GM23248 (cell line): ENCODE measurements at regions not wholly inside any gene's neighbourhood (a gene's known extent, or its start where the extent isn't known, plus 50 kb on each side); places are given as distances from the start of the nearest gene placed in this dataset.

ENCODE experiments used
- DNase-seq: peaks from one replicate; pipeline ENCODE4 v3.0.0-alpha.2; 2015
- H2AFZ ChIP-seq: fragments of 200-600 bp; sonication (generic); 2 replicates; pipeline ENCODE4 v1.6.1; 2016; ENCODE audit warnings: antibody characterized with exemption
- H3F3A ChIP-seq: fragments of 200-600 bp; sonication (generic); 2 replicates; pipeline ENCODE4 v1.6.1; 2016; ENCODE audit warnings: mild to moderate bottlenecking, antibody characterized with exemption, mixed run types; ENCODE audit not compliant: insufficient read depth
- H3K27ac ChIP-seq: fragments of 200-600 bp; sonication (generic); 2 replicates; pipeline ENCODE4 v1.5.1; 2016; ENCODE audit warnings: mild to moderate bottlenecking
- H3K27me3 ChIP-seq: fragments of 200-600 bp; sonication (generic); replicated peaks from 2 replicates; pipeline ENCODE4 v1.6.1; 2016; ENCODE audit warnings: mild to moderate bottlenecking; ENCODE audit not compliant: insufficient read depth
- H3K36me3 ChIP-seq: fragments of 200-600 bp; sonication (generic); 2 replicates; pipeline ENCODE4 v1.6.1; 2016; ENCODE audit warnings: low read depth, mild to moderate bottlenecking
- H3K4me1 ChIP-seq: fragments of 200-600 bp; sonication (generic); 2 replicates; pipeline ENCODE4 v1.6.1; 2016; ENCODE audit warnings: mild to moderate bottlenecking; ENCODE audit not compliant: insufficient read depth
- H3K4me2 ChIP-seq: fragments of 200-600 bp; sonication (generic); one replicate; pipeline ENCODE4 v1.6.1; 2016; ENCODE audit warnings: mild to moderate bottlenecking; ENCODE audit not compliant: unreplicated experiment
- H3K4me3 ChIP-seq: fragments of 200-600 bp; sonication (generic); 2 replicates; pipeline ENCODE4 v1.5.1; 2016; ENCODE audit warnings: mild to moderate bottlenecking
- H3K79me2 ChIP-seq: fragments of 200-600 bp; sonication (generic); 2 replicates; pipeline ENCODE4 v1.6.1; 2016; ENCODE audit warnings: mild to moderate bottlenecking; ENCODE audit not compliant: insufficient read depth
- H3K9ac ChIP-seq: fragments of 200-600 bp; sonication (generic); 2 replicates; pipeline ENCODE4 v1.6.1; 2016; ENCODE audit warnings: mild to moderate bottlenecking
- H3K9me2 ChIP-seq: fragments of 200-600 bp; sonication (generic); 2 replicates; pipeline ENCODE4 v1.6.1; 2016; ENCODE audit warnings: mixed run types, mild to moderate bottlenecking, moderate library complexity; ENCODE audit not compliant: insufficient read depth
- H3K9me3 ChIP-seq: fragments of 200-600 bp; sonication (generic); one replicate; pipeline ENCODE4 v1.6.1; 2017; ENCODE audit warnings: low read depth
- H4K20me1 ChIP-seq: fragments of 200-600 bp; sonication (generic); 2 replicates; pipeline ENCODE4 v1.6.0; 2016; ENCODE audit not compliant: insufficient read depth
- EZH2 ChIP-seq: fragments of 200-600 bp; sonication (generic); IDR thresholded peaks from 2 replicates; pipeline ENCODE4 v1.6.1; 2018; ENCODE audit warnings: antibody characterized with exemption, mild to moderate bottlenecking; ENCODE audit not compliant: insufficient read depth, poor library complexity, severe bottlenecking
- EZH2phosphoT487 ChIP-seq: fragments of 200-600 bp; sonication (generic); IDR thresholded peaks from 2 replicates; pipeline ENCODE4 v1.6.1; 2018; ENCODE audit warnings: antibody characterized with exemption, moderate library complexity, mild to moderate bottlenecking, low read depth; ENCODE audit not compliant: insufficient read depth
- WGBS, 2 experiments: methylation state at CpG; one replicate each; pipeline ENCODE4 v1.1.6; 2015 to 2017; ENCODE audit warnings: low lambda C conversion rate in 2 of 2, low coverage in 1 of 2; ENCODE audit errors: missing lambda C conversion rate in 2 of 2; 5-methylcytosine and 5-hydroxymethylcytosine counted together
- in situ Hi-C: fragments of 300-500 bp; cut with MboI; formaldehyde crosslinking; loops from 2 replicates; pipeline ENCODE4 v1.15.0; 2020

- H3K36me3 ChIP-seq, result no peaks in the 10 kb centered on the region
- H3K9me2 ChIP-seq, result no peaks in the 10 kb centered on the region
- H3K4me2 ChIP-seq, result no peak overlapping the region
- H4K20me1 ChIP-seq, result no peaks in the 10 kb centered on the region
- DNase-seq, result no peak
- H3K27me3 ChIP-seq, result no peaks in the 10 kb centered on the region
- H2AFZ ChIP-seq, result no peak overlapping the region
- no peak overlapping the region for H3K27ac ChIP-seq
- H3K4me1 ChIP-seq, result no peaks in the 10 kb centered on the region
- in situ Hi-C loops, result no loop called here
- H3K9me3 ChIP-seq, result no peaks in the 10 kb centered on the region
- H3K79me2 ChIP-seq, result no peaks in the 10 kb centered on the region
- no peak overlapping the region for H3K4me3 ChIP-seq
- TF ChIP-seq EZH2phosphoT487 (no peak), EZH2 (no peak)
- no peak overlapping the region for H3K9ac ChIP-seq
- H3F3A ChIP-seq, result no peaks in the 10 kb centered on the region
Measured at GRCh38 chr13:72097568-72097967, 230.6 kb upstream of the DACH1 start.

- no peaks in the 10 kb centered on the region for H3K4me1 ChIP-seq
- no peak overlapping the region for H2AFZ ChIP-seq
- in situ Hi-C loops, result no loop called here
- no peak overlapping the region for H3K4me3 ChIP-seq
- no peaks in the 10 kb centered on the region for H3K9me3 ChIP-seq
- no peak overlapping the region for H3K9ac ChIP-seq
- H3K79me2 ChIP-seq, result no peaks in the 10 kb centered on the region
- no peaks in the 10 kb centered on the region for H3K36me3 ChIP-seq
- no peak for DNase-seq
- WGBS, 2 experiments, result 67 to 69% methylated on average over 2 of the region's 2 CpGs
- H3K9me2 ChIP-seq, result no peaks in the 10 kb centered on the region
- H3K4me2 ChIP-seq, result no peak overlapping the region
- H3K27ac ChIP-seq, result no peak overlapping the region
- H4K20me1 ChIP-seq, result no peaks in the 10 kb centered on the region
- no peaks in the 10 kb centered on the region for H3K27me3 ChIP-seq
- TF ChIP-seq EZH2phosphoT487 (no peak), EZH2 (no peak)
- no peaks in the 10 kb centered on the region for H3F3A ChIP-seq
Measured at GRCh38 chr13:72093262-72093661, 226.3 kb upstream of the DACH1 start.

GRCh38 chr13:72074663-72075062 lies 207.7 kb upstream of the DACH1 start:
- 7 to 13% methylated on average over 3 of the region's 3 CpGs for WGBS, 2 experiments
- H4K20me1 ChIP-seq, result no peaks in the 10 kb centered on the region
- H3K27ac ChIP-seq, result no peak overlapping the region
- no peak overlapping the region for H3K4me2 ChIP-seq
- H3K9me3 ChIP-seq, result peaks cover 3% of the 10 kb centered on the region
- H3K27me3 ChIP-seq, result no peaks in the 10 kb centered on the region
- H3K9ac ChIP-seq, result no peak overlapping the region
- no peak overlapping the region for H2AFZ ChIP-seq
- no peaks in the 10 kb centered on the region for H3K4me1 ChIP-seq
- H3K4me3 ChIP-seq, result no peak overlapping the region
- in situ Hi-C loops, result no loop called here
- no peaks in the 10 kb centered on the region for H3K79me2 ChIP-seq
- no peak for DNase-seq
- no peaks in the 10 kb centered on the region for H3K36me3 ChIP-seq
- H3K9me2 ChIP-seq, result no peaks in the 10 kb centered on the region
- no peaks in the 10 kb centered on the region for H3F3A ChIP-seq
- no peak for TF ChIP-seq EZH2phosphoT487
- no peak for TF ChIP-seq EZH2

GRCh38 chr13:72072261-72072660 lies 205.3 kb upstream of the DACH1 start:
- DNase-seq, result no peak
- no peaks in the 10 kb centered on the region for H3K9me2 ChIP-seq
- peaks cover 3% of the 10 kb centered on the region for H3K9me3 ChIP-seq
- H2AFZ ChIP-seq, result no peak overlapping the region
- H3F3A ChIP-seq, result no peaks in the 10 kb centered on the region
- H3K4me2 ChIP-seq, result no peak overlapping the region
- in situ Hi-C loops, result no loop called here
- H3K79me2 ChIP-seq, result no peaks in the 10 kb centered on the region
- WGBS, 2 experiments, result 0 to 8% methylated on average over 2 of the region's 2 CpGs
- no peak overlapping the region for H3K9ac ChIP-seq
- H3K4me1 ChIP-seq, result no peaks in the 10 kb centered on the region
- no peak overlapping the region for H3K27ac ChIP-seq
- H4K20me1 ChIP-seq, result no peaks in the 10 kb centered on the region
- no peak overlapping the region for H3K4me3 ChIP-seq
- no peaks in the 10 kb centered on the region for H3K27me3 ChIP-seq
- H3K36me3 ChIP-seq, result no peaks in the 10 kb centered on the region
- TF ChIP-seq EZH2phosphoT487 (no peak), EZH2 (no peak)

- no peaks in the 10 kb centered on the region for H3K4me1 ChIP-seq
- H3K4me2 ChIP-seq, result no peak overlapping the region
- no peak for DNase-seq
- H3K27me3 ChIP-seq, result no peaks in the 10 kb centered on the region
- TF ChIP-seq EZH2phosphoT487 (no peak), EZH2 (no peak)
- 7 to 10% methylated on average over 4 of the region's 4 CpGs for WGBS, 2 experiments
- no peaks in the 10 kb centered on the region for H3F3A ChIP-seq
- H3K4me3 ChIP-seq, result no peak overlapping the region
- H3K79me2 ChIP-seq, result no peaks in the 10 kb centered on the region
- H3K9me2 ChIP-seq, result no peaks in the 10 kb centered on the region
- no peak overlapping the region for H2AFZ ChIP-seq
- peaks cover 3% of the 10 kb centered on the region for H3K9me3 ChIP-seq
- no peaks in the 10 kb centered on the region for H3K36me3 ChIP-seq
- H4K20me1 ChIP-seq, result no peaks in the 10 kb centered on the region
- in situ Hi-C loops, result no loop called here
- H3K9ac ChIP-seq, result no peak overlapping the region
- H3K27ac ChIP-seq, result no peak overlapping the region
Measured at GRCh38 chr13:72071713-72072112, 204.7 kb upstream of the DACH1 start.
